ENCODE measurements at regions not wholly inside any gene's neighbourhood (a gene's known extent, or its start where the extent isn't known, plus 50 kb on each side); places are given as distances from the start of the nearest gene placed in this dataset.

- TF ChIP-seq NR1H2 (CRISPR knock-in tag; IDR thresholded peaks at IDR 0.05), result no peak
- no peak for TF ChIP-seq POLR2A (conservative IDR thresholded peaks at IDR 0.05)
- no peak for TF ChIP-seq TEAD4 (IDR thresholded peaks at IDR 0.05; ENCODE audit: low read length)
- TF ChIP-seq TEAD4 (CRISPR knock-in tag; IDR thresholded peaks at IDR 0.05; ENCODE audit: borderline replicate concordance), result no peak
- no peak for TF ChIP-seq REST (IDR thresholded peaks at IDR 0.05; ENCODE audit: borderline replicate concordance)
- TF ChIP-seq REST (CRISPR knock-in tag; IDR thresholded peaks at IDR 0.05; ENCODE audit: low read depth), result no peak
- no peak for TF ChIP-seq FOXO4 (CRISPR knock-in tag; IDR thresholded peaks at IDR 0.05)
- no peak for TF ChIP-seq ZFPM2 (CRISPR knock-in tag; IDR thresholded peaks at IDR 0.05)
- TF ChIP-seq ETS2 (tag; IDR thresholded peaks at IDR 0.05; ENCODE audit: borderline replicate concordance, poor library complexity, severe bottlenecking), result no peak
- TF ChIP-seq ZZZ3 (IDR thresholded peaks at IDR 0.05), result no peak
These were observed 53.5 kb upstream of the ACSL1 start for GRCh38 chr4:184879271-184879670.

All from K562 (cell line).